Putamen (tissue), 1 donor: ENCODE measurements at regions not wholly inside any gene's neighbourhood (a gene's known extent, or its start where the extent isn't known, plus 50 kb on each side); places are given as distances from the start of the nearest gene placed in this dataset.
A peak's percentile ranks its signal among the peaks of the same experiment; 100 is the strongest.

Experiments used
- DNase-seq: peaks from one replicate; pipeline ENCODE4 v3.0.0-alpha.2; 2016; ENCODE audit warnings: low spot score

DNA sequence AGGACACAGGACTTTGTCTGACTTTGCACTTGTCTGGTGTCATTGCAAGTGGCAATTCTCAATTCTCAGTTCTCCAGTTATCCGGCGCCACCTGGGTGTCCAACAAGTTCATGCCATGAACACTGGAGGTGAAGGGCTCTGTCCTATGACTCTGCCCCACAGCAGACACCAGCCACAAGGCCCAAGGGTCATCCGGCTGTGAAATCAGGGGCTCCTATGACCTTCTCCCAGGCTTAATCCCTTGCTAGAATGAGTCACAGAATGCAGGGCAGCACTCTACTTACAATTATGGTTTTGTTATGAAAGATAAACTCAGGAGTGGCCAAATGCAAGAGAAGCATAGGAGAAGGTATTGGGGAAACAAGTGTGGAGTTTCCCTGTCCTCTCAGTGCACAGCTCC is 392.0 kb downstream of the GADD45G start:
- no peak for DNase-seq

DNA sequence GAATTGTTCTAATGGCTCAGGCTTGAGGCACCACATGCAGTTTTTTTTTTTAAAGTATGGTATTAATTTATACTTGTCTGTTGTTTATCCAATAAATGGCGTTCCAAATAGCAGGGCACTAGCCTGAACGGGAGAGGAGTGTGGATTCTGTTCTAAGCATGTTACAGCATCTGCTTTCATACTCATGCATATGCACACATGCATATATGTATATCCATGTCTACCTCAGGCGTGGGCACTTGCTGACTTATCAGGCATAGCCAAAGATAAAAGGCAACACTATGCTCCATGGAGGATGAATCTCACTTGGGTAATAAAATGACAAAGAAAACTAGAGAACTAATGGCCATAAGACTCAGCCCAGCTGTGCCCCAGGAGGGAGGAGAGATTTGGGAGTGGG is 393.8 kb downstream of the GADD45G start:
- no peak for DNase-seq

DNA sequence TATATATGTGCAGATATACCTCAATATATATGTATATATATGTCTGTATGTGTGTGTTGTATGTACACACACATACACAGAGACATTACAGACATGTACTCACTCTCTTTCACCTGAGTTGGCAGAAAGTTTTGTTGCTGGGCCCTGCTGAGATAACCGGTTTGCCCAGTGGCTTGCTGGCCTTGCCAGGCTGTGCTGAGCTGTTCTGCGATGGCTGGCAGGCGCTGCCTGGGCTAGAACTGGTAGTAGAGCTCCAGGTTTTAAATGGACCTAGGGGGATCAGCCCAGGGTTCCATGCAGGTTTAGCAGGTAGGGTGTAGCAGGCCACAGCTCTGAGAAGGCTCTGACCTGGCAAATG is 394.3 kb downstream of the GADD45G start:
- DNase-seq = no peak

DNA sequence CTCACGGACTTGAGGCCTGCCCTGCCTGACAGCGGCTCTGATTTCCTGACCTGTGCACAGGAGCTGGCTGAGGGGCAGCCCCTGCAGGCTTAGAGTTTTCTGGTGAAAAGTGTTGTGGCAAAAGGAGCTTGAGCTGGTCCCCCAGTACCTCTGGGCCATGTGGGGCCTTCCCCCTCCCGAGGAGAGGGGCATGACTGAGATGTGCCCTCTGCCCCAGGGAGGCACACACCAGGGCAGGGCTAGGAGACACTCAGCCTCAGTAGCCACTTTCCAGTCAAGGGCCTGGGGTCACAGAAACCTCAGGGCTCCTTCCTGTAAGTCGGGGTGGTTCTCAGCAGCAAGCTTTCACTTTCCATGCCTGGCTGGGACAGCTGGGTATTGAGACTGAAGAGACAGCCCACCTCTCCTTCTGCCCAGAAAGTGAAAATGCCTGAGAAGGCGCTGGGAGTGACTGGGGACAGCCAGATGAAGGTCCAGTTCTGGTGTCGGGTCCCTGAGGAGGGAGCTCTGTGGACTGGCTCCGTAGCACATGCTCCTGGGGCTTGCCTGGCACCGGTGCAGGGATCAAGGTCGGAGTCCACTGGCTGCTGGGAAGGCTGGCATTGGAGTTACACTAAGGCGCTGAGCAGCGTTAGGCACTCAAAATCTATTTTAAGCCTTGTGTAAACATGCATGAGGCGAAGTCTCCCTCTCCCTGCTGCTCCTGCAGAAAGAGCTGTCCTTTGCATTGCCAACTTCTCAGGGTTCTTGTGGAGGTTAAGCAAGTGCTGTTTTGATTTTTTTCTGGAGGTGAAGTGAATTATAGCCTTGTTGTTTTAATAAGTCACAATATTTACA is 394.9 kb downstream of the GADD45G start:
- peak; percentile 25 for DNase-seq

DNA sequence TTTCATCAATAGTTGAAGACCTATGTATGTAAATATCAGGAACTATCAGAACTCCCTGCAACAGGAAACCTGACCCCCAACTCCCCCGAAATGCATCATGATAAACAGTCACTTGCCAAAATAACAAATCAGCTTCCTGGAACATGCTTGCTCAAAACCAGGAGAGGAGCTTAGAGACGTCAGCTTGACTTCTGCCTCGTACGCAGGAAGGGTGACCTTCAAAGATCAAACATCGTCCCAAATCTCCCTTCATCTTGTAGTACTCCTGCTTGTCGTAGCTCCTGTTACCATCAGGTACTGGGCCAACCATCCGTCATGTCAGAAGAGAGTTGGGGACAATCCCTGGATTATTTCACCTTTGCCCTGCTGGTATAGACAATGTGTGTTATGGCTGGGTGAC is 396.1 kb downstream of the GADD45G start:
- no peak for DNase-seq

DNA sequence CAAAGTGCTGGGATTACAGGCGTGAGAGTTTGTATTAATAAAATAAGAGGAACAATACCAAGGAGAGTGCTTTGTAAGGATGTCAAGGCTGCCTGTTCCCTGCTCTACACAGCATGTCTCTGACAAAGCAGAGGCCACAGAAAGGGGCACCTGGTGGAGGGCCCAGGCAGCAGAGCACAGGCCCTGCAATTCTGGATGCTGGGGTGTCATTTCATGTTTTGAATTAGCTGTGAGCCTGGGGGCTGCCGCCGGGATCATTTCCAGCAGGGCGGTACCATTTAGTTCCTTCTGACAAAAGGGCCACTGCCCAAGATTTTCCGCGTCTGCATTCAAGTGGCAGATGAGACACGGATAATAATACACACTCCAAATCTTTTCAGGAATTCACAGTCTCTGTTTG is 396.9 kb downstream of the GADD45G start:
- DNase-seq = no peak

DNA sequence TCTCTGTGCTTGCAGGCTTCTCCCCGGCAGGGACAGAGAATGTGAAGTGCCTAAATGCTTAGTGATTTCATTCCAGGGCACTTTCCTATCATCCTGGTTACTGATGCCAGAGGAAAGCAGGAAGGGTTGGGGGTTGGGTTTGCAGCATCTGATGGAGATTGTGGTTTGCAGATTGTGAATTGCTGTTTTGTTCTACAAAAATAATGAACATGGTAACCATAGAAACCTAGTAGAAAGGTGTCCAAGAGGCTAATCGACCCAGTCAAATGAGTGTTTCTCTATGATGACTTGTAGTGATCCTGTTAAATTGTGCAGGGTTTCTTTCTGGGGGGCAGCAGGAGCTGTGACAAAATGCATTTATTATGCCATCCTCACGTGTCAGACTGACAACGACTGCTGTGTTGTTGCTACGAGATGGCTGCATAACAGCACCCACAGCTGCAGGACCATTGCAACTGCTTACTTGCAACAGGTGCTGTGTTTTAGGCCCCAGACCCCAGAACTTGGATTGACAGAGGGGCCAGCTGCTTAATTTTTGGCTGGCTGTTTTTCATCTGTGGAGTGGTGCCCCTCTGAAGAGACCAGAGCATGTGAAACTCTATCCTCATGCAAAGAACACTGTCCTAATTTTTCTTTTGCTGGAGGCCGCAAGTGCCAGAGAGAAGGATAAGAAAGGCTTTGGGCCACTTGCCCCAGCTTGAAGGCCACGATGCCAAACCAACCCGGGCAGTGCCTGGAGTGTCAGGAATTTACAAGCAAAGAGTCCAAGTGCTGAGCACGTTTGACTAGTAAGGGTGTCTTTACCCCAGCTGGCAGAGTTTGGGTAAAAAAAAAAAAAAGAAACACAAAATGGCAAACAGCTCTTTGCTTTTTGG is 397.8 kb downstream of the GADD45G start:
- DNase-seq = peak; percentile 49

DNA sequence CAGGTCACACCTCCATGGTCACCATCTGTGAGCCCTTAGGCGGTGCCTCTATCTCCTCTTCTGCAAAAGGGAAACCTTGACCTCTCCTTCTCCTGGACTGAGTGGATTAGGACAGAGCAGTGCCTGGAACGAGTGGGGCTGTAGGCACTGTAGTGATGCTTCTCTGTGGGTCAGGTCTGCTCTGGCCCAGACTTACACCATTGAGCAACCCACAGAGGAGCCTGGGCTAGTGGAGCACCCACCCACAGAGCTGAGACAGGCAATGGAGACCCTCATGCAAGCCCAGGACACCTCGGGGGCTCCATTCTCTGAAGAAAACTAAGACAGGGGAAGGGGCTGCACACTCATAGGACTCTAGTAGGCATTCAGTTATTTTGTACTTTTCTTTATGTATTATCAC is 400.6 kb downstream of the GADD45G start:
- DNase-seq = no peak

DNA sequence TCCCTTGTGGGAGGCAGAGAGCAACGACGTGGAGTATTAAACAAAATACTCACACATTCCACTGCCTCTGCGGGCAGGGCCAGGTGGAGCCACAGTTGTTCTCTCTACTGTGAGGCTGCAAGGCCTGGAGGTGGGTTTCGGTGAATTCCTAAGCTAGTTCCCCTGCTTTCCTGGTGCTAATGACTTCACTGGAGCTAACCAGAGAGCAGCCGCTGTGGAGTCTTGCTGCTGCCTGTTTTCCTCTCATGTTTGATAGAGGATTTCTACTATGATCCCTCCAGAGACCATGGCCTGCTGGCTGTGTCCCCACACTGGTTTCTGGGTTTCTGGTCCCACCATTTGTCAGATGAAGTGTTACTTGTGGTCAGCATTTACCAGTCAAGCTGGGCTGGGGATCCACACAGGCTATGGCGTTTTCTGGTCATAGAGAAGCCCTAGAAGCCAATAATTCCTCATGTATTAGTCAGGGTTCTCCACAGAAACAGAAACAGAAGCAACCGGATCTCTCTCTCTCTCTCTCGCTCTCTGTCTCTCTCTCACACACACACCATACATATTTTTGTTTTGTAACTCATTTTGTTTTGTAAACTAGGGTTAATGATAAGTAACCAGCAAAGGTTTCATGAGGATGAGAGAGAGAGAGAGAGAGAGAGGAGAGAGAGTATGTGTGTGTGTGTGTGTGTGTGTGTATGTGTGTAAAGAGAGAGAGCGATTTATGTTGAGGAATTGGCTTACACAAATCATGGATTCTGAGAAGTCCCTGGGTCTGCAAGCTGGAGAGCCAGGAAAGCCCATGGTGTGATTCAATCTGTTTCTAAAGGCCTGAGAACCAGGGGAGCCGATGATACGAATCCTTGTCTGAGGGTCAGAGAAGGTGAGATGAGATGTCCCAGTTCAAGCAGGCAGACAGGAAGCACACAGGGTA is 403.0 kb downstream of the GADD45G start:
- DNase-seq = no peak

DNA sequence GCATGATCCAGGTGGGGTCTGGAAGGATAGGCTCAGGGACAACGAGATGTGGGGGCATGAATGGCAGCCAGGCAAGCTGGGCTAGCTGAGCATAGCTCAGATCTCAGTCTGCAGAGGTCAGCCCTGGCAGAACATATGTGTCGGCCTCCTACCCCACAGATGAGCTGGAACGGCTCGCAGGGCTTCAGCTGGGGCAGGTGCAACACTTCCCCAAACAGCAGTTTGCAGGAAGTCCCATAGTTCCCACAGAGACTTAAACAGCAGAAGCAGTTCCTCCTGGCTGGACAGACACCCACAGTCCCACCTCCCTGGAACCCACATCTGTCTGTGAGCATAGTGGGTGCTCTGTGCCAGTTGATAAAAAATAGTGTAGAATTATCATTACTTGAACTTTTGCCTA is 404.6 kb downstream of the GADD45G start:
- no peak for DNase-seq

DNA sequence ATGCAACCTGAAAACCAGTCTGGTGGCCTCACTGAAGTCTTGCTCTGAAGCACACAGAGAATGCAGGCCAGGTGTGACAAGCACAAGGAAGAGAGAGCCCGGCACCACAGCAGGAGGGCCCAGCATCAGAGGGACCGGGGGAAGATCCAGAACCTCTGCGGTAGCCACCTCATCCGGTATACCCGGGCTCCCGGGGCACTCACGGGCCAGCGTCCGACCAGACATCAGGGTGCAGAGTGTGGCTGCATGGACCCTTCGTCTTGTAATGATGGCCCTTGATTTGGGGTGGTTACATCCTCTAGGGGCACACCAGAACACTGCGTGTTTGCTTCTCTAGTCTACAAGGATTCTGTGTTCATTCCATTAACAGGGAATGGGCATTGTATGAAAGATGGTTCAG is 406.0 kb downstream of the GADD45G start:
- no peak for DNase-seq

DNA sequence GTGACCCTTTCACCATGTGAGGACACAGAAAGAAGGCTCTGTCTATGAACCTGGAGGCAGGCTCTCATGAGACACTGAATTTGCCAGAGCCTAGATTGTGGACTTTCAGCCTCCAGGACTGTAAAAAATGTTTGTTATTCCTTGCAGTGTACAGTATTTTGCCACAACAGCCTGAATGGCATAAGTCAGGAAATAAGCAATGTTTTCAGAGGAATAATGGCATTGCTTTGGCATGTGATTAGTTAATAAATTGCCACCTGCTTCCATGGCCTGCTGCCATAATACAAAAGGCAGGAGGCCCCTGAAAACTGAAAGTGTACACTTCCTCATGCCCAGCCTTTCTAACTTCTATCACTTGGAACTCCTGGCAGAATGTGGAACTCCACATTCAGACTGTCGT is 408.1 kb downstream of the GADD45G start:
- no peak for DNase-seq

DNA sequence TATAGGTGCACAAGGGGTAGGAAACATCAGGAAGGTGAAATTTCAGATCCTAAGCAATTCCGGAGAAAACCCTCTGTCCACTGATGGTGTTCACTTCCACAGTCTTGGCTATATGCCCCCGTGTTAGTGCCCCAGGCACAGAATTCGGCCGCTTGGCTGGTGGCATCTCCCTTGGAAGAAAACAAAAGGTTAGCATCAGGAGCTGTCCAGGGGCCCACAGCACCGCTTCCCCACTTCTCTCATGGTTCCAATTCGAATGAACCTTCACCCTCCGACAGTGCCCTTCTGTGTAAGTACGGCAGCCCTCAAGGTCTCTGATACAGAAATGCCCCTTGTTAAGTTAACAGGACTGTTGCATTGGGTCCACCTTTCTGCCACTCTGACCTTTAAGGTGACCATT is 409.0 kb downstream of the GADD45G start:
- DNase-seq = no peak

DNA sequence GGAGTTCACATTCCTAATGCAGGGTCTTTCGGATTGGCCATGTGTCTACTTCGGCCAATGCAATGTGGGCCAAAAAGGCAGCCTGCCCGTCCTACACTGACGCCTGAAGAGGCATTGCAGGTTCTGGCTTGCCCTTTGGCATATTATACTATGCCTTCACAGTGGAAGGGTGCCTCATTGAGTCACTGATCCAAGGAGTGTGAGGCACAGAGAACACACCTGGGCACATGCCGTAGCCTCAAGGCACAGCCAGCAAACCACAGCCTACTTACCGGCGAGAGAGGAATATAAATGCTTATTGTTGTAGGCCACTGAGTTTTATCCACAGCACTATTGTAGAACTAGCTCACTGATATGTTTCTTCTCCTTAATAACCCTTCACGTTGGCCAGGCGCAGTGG is 409.6 kb downstream of the GADD45G start:
- no peak for DNase-seq

DNA sequence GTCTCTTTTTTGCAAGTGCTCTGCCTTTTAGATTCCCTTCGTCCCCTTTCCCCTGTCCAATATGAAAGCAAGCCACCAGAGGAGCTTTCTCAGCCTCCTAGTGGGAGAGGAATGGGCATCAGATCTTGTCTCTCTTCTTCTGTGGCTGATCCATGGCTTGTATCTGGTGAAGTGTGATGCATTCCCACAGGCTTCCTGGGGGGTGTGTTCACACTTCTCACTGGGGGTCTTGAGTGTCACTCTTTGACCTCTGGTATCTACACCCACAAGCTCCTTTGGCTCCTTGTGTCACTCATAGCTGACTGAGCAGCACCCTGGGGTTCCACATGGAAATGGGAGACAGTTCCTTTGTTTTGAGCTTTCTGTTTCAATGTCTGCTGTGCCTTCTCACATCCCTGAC is 411.5 kb downstream of the GADD45G start:
- no peak for DNase-seq

DNA sequence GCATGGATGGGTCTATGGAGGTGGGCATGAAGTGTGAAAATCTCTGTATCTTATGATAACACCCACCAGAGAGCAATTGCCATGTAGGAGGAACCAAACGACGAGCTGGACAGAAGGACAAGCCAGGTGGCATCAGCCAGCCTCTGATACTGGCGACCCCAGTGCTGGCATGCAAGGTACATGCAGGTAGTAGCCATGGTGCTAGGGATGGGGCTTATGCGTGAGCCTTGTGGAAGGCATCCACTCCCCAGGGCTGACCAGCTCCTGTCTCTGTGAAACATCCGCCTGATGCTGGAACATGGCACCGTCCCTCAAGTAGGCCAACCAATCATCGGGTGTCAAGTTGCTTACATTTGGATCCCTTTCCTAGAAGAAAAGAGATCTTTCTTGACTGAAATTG is 412.9 kb downstream of the GADD45G start:
- no peak for DNase-seq

DNA sequence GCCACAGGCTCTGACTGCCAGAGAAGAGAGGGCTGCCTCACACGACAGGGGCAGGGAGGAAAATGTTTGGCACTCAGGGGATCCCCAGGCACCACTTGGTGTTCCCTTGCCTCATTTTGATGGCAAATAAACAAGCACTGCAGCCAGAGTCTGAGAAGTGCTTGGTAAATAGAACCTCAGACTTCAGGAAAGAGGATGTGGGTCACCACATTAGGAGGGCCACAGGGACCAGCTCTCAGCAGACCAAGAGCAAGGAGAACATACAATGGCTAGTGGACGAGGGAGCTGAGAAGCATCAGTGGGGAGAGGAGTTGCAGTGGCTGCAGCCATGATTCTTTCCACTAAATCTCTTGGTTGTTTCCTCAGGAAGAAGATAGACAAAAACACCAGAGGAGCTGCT is 413.9 kb downstream of the GADD45G start:
- no peak for DNase-seq

DNA sequence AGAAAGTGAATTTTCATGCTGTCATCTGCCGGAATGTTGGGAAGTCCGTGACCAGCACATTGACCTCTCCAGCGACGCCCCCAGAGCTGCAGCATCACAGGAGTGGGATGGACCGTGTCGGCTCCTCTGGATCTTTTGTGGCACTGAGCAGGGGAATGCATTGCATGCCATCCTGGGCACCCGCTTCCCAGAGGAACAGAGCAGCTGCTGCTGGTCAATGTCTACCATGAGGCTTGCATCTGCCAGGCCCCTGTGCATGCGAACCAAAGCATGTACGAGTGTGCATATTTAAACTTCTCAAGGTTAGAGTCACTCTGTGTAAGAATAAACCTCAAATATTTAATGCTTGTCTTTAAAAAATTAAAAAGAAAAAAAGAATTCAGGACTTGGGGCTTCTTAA is 414.8 kb downstream of the GADD45G start:
- no peak for DNase-seq

DNA sequence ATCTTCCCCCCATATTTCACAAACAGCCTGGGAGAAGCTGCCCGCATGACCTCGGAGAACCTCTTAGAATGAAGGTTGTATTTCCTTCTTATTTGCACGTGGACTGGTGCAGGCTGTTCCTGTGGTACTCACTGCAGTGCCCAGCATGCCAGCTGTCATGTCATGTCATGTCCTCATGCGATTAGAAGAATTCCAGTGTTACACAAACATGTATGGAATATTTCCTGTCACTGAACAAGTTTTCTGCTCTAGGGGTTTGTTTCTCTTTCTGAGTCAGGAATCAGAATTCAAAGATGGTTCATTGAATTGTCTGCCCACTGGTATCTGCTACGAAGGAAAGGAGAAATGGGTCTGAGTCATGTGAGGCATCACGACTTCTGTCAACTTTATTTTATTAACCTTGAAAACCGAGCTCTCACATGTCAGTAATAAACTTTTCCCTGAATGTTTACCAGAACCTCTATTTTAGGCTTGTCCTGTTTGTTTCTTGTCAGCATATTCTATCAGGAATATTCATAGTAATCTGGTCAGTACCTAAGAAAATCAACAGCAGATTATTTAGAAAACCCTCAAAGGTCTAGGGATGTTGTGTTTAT is 415.6 kb downstream of the GADD45G start:
- no peak for DNase-seq

DNA sequence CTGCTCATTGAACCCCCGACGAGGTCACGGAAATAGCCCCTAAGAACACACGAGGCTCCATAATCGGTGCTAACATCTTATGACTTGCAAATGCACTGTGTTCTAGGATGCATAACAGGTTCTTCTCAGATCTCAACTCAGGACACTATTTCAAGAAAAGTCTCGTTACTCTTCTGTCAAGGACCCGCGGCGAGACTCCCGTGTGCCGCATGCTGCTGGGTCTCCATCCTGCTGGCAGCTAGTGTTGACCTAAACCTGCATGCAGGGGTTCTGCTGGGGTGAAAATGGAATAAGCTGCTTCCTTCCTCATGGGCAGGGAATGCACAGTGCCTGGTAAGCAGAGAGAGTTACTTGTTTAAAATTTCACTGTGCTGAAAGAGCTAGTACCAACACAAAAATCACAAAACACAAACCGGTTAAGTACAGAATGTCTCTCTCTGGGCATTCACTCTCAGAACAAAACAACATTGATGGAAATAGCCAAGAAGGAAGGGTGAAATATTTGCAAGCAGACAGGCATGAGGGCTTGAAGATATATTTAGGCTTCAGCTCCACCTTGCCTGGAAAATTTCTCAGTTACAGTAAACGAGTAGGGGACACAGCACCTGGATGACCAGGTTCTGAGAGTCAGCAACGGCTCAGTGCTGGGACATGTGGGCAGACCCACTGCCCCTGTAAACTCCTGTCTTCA is 416.5 kb downstream of the GADD45G start:
- DNase-seq = no peak

DNA sequence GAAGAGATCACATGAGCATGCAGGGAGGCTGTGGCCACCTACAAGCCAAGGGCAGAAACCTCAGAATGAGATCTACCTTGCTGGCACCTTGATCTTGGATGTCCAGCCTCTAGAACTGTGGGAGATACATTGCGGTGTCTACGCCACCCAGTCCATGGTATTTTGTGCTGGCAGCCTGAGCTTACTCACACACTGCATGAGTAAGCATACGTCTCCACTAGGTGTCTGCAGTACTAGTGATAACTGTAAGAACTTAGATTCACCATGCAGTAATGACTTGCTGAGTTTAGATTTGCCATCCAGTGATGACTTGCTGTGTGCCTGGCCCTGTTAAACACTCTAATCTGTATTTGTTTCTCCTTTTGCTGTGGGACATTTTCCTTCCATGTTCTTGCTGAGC is 417.7 kb downstream of the GADD45G start:
- DNase-seq = no peak
